ENCODE measurements at regions not wholly inside any gene's neighbourhood (a gene's known extent, or its start where the extent isn't known, plus 50 kb on each side); places are given as distances from the start of the nearest gene placed in this dataset.

- no peak for DNase-seq (ENCODE audit: low read depth in 1 of 2, low spot score in 1 of 2)
These were observed 280.9 kb upstream of the FLRT2 start for GRCh38 chr14:85248881-85249635.

- no peak for DNase-seq (ENCODE audit: low read depth in 1 of 2, low spot score in 1 of 2)
These were observed 279.3 kb upstream of the FLRT2 start for GRCh38 chr14:85250414-85251189.

GRCh38 chr14:85252011-85252410 lies 277.9 kb upstream of the FLRT2 start:
- DNase-seq (ENCODE audit: low read depth in 1 of 2, low spot score in 1 of 2), result no peak

- no peak for DNase-seq (ENCODE audit: low read depth in 1 of 2, low spot score in 1 of 2)
These were observed 275.2 kb upstream of the FLRT2 start for GRCh38 chr14:85254711-85255110.

- DNase-seq (ENCODE audit: low read depth in 1 of 2, low spot score in 1 of 2), result no peak
These were observed 272.7 kb upstream of the FLRT2 start for GRCh38 chr14:85257287-85257686.

- DNase-seq (ENCODE audit: low read depth in 1 of 2, low spot score in 1 of 2), result no peak
These were observed 265.8 kb upstream of the FLRT2 start for GRCh38 chr14:85263916-85264675.

- DNase-seq (ENCODE audit: low read depth in 1 of 2, low spot score in 1 of 2), result no peak
These were observed 256.8 kb upstream of the FLRT2 start for GRCh38 chr14:85273099-85273677.

GRCh38 chr14:85273952-85274351 lies 256.0 kb upstream of the FLRT2 start:
- DNase-seq (ENCODE audit: low read depth in 1 of 2, low spot score in 1 of 2), result no peak

GRCh38 chr14:85276161-85276978 lies 253.6 kb upstream of the FLRT2 start:
- DNase-seq (ENCODE audit: low read depth in 1 of 2, low spot score in 1 of 2), result no peak

- no peak for DNase-seq (ENCODE audit: low read depth in 1 of 2, low spot score in 1 of 2)
These were observed 253.0 kb upstream of the FLRT2 start for GRCh38 chr14:85276979-85277228.

GRCh38 chr14:85279407-85279806 lies 250.5 kb upstream of the FLRT2 start:
- no peak for DNase-seq (ENCODE audit: low read depth in 1 of 2, low spot score in 1 of 2)

- DNase-seq (ENCODE audit: low read depth in 1 of 2, low spot score in 1 of 2), result no peak
These were observed 249.9 kb upstream of the FLRT2 start for GRCh38 chr14:85280074-85280473.

GRCh38 chr14:85281921-85282320 lies 248.0 kb upstream of the FLRT2 start:
- DNase-seq (ENCODE audit: low read depth in 1 of 2, low spot score in 1 of 2), result no peak

- no peak for DNase-seq (ENCODE audit: low read depth in 1 of 2, low spot score in 1 of 2)
These were observed 241.9 kb upstream of the FLRT2 start for GRCh38 chr14:85288041-85288440.

- DNase-seq (ENCODE audit: low read depth in 1 of 2, low spot score in 1 of 2), result no peak
These were observed 238.2 kb upstream of the FLRT2 start for GRCh38 chr14:85291731-85292130.

- no peak for DNase-seq (ENCODE audit: low read depth in 1 of 2, low spot score in 1 of 2)
These were observed 236.2 kb upstream of the FLRT2 start for GRCh38 chr14:85293612-85294234.

- no peak for DNase-seq (ENCODE audit: low read depth in 1 of 2, low spot score in 1 of 2)
These were observed 234.6 kb upstream of the FLRT2 start for GRCh38 chr14:85295318-85295717.

GRCh38 chr14:85296456-85297210 lies 233.3 kb upstream of the FLRT2 start:
- no peak for DNase-seq (ENCODE audit: low read depth in 1 of 2, low spot score in 1 of 2)

- DNase-seq (ENCODE audit: low read depth in 1 of 2, low spot score in 1 of 2), result no peak
These were observed 229.8 kb upstream of the FLRT2 start for GRCh38 chr14:85300107-85300506.

- DNase-seq (ENCODE audit: low read depth in 1 of 2, low spot score in 1 of 2), result no peak
These were observed 228.4 kb upstream of the FLRT2 start for GRCh38 chr14:85301506-85301905.

Measured in activated CD4-positive, alpha-beta T cell treated with anti-CD3 and anti-CD28 coated beads, Interleukin-2, amount 50 U/mL, for 24 hours (primary cell).